GM19467 (cell line): ENCODE measurements at regions not wholly inside any gene's neighbourhood (a gene's known extent, or its start where the extent isn't known, plus 50 kb on each side); places are given as distances from the start of the nearest gene placed in this dataset.

Source experiments
- ATAC-seq: cut with Tn5 transposase; IDR thresholded peaks from one replicate; pipeline ENCODE4 v1.9.1; 2021; ENCODE audit warnings: mild to moderate bottlenecking, moderate library complexity; ENCODE audit not compliant: unreplicated experiment

DNA sequence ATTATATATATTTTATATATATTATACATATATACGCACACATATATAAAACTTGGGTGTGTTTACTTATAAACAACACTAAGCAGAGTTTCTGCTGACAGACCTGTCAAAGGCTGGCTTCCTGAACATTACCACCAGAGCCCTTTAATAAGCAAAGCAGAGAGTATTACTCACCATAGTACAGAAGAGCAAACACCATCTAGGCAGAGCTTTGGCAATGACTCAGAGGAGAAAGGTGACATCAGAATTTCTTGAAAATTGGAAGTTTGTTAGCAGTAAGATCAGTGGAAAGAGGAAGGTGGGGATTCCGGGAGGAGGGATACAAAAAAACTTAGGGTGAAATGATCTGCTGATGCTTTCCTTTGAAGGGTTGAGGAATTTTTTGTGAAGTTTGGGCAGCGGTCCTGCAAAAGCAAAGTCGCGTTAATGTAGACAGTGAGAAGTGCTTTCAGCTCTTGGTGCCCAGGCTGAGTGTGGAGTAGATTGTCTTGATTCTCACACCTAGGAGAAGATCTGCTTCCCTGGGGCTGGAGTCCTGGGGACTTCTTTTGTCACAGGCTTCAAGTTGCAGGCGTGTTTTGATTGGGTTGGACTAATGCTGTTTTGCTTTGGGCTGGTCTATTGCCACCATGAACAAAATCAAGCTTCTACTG is 109.6 kb upstream of the BACH2 start:
- no peak for ATAC-seq

DNA sequence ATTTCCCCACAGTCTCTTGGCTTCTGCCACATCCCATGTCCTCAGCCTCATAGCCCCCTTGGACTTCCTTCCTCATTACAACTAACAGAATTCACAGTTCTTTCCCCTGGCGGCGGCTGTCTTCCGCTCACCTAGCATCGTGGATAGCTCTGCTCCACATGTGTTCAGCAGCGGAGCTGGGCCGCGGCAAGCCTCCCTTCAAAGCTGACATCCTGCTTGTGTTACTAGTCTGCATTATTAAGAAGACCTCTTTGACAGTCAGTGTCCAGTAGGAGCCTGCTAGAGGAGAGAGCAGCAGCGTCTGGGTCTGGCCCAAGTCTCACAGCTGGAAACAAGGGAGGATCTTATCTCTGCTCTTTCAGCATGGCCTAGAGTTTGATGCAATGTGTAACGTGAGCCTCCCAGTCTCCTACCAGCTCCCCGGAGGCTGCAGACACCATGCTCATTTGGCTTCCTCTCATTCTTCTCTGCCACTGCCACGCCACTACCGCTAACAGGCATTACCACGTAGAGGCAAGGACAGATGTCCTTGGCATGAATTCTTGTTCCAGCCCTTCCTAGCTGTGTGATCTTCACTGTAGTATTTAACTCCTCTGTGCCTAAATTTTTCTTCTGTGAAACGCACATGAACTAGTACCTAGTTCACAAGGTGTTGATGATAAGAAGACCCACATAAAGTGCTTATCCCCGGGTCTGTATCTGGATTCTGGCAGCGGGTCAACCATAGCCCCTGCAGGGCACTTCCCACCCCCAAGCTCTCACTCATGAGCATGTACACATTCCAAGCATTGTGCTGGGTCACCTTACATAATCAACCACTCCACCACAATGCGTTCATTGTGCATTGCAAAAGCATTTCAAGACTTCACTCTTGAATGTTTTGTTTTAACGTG is 107.1 kb upstream of the BACH2 start:
- no peak for ATAC-seq

DNA sequence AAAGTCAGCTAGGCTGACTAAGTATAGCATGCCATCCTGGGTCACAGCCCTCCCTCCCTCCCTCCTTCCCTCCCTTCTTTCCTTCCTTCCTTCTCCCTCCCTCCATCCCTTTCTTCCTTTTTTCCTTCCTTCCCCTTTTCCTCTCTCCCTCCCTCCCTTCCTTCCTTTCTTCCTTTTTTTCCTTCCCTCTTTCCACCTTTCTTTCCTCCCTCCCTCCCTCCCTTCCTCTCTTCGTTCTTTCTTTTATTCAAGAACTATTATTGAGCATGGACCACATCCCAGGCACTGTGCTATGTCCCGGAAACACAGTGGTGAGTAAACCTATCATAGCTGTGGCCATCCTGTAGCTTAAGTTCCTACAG is 106.2 kb upstream of the BACH2 start:
- ATAC-seq = no peak

DNA sequence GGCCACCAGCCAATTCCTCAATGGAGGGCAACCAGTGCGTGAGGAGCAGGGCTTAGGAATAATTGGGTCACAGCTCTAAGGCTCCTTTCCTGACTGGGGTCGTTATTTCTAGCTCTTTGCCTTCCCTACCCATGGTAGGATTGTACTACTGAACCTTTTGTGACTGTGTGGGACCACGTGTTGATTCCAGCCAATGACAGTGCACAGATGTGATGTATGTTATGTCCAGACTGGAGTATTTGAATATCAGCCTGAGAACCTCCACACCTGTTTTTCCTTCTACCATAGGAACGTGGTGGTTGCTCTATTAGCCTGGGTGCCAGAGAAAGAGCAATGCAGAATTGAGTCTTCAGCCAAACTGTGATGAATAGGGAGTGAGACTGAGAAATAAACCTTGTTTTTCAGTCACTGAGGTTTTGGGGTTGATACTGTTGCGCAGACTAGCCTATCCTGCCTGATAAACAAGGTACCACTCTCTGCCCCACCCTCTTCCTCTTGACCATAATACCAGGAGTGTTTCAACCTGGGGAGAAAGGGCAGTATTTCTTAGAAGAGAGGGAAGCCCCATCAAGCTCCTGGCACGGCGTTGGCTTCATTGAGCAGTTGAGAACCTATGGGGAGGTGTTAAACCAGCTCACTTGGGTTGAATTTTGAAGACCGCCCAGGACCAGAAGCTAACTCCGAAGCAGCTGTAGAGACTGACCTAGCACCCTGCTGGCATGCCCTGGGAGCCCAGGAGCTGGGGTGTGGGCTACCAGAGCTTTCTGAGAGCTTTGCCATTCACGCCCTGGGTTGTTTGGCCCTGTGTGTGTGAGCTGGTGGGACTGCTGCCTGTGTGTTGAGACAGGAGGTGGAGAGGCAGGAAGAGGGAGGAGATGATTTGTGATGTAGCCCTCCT is 105.5 kb upstream of the BACH2 start:
- no peak for ATAC-seq

DNA sequence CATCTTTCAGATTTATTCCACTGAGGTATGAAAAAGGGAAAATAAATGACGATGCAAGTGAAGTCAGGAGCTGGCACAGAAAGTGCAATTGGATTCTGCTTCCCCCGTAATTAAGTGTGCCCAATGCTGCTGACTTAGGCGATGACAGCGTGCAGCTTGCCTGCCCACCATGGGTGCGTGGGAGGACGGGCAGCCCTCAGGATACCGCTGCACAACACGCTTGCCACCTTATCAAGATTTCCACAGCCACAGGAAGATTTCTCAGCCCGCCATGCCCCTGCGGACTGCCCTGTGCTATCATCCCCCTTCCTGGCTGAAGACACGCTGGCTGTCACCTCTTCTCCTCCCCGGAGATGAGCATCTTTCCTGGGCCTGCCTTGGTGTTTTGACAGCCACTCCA is 103.3 kb upstream of the BACH2 start:
- no peak for ATAC-seq

DNA sequence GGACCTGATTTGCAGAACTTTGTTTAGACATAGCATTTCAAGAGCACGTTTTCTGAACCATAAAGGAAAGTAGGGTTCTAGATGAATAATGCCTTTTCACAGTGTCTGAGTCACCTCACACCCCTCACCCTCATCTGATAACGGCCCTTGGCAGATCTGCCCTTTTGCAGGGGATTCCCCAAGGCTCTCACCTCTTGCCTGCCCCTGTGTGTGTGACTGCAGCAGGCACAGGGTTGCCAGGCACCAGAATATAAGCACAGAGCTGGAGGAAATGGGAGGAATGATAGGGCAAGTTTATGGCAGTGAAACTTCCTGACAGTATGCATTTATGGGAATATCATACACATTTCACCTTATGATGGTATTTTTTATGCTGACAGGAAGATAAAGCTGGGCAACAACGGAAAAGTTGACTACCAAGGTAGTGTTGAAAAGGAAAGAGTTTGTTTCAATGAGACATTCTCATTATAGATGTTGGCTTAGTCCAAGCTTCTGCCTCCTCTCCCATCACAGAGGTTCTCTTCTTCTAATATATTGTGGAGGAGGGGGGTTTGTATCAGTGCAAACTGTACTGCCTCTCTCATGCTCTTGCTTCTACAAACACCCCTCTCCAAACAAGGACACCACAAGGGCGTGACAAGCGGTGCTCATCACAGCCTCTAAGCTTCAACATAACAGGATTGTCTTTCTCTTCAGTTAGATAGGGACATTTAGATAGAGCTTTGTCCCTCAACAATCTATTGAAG is 101.5 kb upstream of the BACH2 start:
- ATAC-seq = no peak

DNA sequence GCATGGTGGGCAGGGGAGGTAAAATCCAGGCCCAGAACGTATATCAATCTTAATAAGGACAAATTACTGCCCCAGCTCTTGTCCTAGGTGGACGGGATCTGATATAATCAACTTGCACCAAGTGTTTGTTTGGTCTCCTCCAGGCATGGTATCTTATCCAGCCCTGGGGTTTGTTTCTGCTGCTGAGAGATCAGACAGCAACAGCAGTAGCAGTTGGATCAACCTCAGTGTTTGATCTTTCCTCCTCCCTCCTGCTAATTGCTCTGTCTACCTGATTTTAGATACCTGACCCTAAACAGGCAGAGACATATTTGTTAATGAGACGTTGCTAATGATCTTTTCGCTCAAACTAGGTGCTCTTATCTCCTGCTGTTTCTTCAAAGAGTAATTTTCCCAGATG is 100.4 kb upstream of the BACH2 start:
- no peak for ATAC-seq

DNA sequence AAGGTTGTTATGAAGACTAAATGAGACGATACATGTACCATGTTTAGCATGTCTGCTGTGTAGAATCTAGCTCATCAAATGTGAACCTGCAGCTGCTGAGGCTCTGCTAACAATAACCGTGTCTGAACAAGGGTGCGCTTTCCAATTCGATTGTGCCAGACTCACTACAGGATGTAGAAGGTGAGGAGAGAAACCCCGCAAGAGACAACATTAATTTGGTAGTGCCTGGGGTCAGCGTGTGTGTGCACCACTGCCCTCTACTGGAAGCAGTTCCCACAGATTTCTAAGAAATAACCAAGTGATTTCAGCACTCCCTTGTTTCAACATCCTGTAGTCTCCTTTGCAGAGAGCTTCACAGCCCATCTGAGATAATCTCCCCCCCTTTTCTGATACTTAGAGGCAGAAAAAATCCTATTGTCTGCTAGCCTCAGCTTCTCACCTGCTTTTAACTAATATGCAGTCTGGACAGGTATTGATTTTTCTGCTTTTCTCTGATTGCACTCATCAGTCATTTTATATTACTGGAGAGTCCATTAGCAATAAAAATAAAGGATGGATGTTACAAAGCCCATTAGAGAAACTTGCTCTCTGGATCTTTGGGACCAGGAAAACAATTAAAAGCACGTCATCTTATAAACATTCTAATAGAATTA is 96.7 kb upstream of the BACH2 start:
- no peak for ATAC-seq

DNA sequence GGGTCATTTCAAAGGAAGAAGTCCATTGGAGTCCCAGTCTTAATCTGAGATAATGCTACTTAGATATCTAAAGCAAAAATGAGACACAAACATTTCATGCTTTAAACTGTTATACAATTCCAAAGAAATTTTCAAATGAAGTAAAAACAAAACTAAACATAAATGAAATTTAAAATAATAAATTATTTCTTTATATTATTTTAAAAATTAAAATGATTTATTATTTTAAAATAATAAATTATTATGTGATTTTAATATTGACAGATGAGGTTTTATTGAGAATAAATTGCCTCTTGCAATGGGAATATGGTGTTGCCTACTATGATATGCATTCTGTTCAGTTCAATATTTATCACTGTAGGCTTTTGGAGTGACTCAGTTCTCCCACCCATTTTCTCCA is 93.7 kb upstream of the BACH2 start:
- no peak for ATAC-seq

DNA sequence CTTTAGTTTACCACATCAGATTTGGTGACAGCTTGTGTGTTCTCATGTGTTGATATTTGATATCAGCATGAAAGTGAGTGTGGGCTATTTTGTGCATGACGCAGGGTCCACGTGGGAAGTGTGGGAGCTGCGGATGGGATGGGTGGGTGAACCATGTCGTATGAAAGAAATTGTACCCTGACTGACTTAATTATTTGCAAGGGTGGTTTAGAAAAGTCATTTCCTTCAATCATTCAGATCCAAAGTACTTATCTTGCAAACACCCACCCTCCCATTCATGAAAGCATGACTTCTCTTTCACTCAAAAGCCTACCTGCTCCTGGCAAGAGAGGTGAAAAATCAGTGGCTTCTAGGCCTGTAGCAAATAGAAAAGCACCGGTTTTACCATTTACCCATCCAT is 91.8 kb upstream of the BACH2 start:
- no peak for ATAC-seq

DNA sequence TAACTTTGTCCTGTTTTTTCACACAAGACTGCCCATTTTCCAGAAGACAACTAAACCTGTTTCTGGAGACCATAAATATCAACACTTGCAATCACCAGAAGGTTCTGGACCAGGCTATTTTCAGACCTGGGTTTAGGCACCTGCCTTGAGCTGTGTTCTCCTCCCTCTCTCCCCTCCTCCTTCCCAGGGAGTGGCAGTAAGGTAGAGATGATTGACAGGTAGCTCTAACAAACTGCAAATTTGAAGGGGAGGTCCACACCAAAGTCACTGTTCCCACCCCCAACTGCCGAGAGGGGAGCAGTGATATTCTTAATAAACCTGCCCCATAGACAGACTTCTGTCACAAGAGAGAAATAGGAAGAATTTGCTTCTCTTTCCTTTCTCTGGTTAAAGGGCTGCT is 91.2 kb upstream of the BACH2 start:
- no peak for ATAC-seq

DNA sequence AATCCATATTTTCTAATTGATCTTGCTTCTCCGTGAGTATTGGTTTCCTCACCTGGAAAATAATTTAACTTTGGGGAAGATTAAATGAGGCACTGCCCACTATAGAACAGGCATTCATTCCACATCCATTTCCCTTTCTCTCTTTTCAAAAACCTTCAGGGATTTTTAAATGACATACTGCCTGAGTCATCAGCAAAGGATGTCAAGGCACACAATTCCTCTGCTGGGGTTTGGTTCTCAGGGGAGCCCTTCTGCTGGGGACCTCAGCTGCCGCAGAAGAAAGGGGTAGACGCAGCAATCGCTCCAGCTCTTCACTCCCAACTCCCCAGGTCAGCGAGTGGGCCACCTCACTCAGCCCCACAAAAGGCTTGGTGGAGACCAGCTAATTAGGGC is 90.7 kb upstream of the BACH2 start:
- no peak for ATAC-seq

DNA sequence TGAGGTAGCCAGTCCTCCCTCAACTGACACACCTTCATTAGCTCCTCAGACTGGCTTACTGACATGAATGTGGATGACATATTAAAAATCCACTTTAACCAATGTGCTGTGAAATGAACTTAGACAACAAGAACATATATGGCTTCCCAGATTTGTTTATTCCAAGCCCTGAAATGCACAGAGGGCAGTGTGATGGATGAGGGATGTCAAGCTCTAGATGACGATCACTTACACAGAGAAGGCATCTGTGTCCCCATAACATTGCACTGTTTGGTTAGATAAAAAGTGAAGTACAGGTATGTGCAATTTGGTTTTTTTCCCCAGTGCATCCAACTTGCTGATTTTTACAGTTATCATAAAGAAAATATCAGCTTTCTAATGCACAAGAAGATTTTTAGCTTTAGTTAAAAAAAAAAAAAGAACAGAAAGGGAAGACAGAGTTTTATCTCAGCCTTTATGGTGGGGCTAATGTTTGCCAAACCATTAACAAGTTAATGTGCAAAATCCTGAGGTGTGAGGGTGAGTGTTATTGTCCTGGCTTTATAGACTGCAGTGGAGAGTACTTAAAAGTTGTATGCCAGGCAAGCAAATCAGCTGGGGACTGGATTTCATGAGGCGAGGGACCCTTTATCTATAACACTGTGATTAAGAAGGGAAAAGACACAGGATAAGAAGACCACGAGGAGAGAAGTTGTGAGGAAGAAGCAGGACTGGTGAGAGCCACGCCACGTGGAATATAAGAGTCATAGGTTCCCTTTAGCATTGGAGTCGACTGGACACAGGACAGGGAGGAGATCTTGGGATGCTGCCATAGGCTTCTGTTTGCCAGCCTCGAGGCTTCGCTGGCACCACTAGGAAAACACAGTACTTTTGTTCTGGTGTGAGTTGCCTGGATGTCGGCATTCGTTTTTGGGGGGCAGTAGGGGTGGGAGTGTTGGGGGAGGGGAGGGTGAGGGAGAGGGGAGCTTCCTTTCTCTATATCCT is 90.0 kb upstream of the BACH2 start:
- no peak for ATAC-seq

DNA sequence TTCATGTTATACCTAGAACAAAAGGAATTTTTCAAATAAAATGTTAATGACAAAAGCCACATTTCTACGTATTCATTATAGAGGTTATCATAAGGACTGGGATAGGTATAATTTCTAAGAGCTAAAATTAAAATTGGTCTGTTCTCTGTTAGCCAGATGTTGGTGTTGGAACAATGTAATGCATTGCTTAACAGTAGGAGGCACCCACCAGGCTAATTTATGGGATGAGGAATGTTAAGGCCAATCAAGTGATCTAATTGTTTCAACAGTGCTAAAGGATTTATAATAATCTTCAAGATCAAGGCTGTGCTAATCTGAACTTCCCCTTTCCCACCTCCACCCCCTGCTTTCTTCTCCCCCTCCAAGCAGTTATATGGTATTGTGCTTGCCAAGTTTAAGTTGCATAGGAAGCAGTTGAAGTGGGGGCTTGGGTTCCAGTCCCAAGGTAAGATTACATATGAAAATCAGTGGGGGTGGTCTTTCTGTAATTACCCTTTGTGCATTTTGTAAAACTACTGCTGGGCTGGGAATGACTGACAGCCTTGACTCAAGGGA is 89.2 kb upstream of the BACH2 start:
- no peak for ATAC-seq

DNA sequence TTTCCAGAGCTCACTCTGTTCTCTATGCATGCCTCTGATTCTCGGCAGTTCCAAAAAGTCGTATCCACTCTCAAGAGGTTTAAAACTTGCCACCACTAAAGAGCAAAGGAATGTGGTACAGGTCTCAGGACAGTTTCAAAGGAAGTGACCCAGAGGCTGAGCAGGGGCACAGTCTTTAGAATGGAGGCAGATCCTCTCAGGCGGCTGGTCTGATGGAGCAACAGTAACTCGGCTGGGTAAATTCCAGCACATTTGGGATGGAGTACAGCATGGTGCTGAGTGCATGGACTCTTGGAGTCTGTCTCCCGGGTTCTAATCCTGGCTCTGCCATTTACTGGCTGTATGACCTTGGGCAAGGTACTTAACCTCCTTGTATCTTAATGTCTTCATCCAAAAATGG is 88.1 kb upstream of the BACH2 start:
- no peak for ATAC-seq

DNA sequence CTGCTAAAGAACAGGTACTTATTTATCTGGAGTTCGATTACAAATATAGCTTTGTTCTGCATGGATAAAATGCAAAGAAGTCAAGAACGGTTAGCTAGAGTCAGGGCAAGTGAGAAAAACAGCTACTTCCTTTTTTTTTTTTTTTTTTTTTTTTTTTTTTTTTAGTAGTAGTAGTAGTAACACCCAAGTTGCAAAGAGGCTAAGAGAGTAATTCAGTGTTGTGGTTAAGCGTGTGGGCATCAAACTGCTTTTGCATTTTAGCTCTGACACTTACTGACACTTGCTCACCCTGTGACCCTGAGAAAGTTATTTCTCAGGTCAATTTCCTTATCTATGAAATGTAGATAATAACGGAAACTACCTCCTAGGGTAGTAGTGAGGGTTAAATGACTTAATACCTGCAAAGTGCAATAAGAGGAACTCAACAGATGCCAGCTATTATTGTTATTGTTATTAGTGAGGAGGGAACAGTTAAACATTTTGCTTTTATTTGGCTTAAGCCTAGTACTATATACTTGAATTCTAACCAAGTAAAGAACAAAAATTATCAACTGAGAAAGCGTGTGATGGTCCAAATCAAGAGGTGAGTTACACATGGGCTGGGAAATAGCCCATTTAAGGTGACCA is 86.7 kb upstream of the BACH2 start:
- peak; percentile 75 for ATAC-seq

DNA sequence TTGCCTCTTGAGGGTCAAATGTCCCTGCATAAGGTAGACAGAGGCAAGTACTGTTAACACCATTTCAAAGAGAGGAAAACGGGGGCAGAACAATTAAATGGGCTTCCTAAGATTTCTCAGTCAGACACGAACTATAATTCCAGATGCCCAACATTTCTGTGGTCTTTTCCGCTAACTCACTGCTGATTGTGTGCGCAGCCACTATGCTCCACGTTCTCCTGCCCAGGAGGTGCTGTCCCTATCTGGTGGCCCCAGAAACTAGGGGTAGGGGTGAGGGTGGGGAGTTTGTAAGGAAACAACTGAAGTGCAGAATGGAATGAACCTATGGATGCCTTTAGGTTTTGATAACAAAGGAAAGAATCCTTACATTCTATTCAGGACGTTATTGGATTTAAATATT is 86.1 kb upstream of the BACH2 start:
- ATAC-seq = no peak

DNA sequence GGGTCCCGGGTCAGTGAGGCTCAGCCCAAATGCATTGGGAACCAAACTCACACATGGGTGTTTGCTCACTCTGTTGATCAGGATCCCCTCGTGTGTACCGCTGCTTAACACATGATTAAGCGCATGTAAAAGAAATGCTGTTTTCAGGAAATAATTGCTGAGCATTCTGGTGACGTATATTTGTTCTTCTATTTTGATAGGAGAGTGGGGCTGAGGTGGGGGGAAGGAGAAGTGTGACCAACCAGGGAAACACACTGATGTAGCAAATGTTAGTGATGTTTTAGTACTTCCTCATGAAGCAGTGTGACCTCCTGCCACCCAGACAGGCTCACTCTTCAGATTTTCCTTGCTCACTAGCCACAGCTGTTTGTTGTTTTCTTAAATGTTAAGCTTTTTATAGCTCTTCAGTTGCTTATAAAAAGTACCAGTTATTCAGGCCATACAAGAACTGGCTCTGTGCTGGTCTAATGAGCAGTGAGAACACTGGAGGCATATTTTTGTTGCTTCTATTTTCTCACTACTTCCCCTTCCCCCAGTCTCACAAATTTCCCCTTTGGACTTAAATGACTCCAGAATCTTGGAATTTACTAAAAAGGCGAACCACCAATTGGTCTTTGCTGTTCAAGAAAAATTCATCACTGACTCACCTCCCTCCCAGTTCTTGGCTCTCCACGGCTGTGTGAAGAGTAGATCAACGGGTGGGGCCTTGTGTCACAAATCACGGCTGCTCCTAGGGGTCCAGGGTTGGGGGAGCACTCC is 79.2 kb upstream of the BACH2 start:
- no peak for ATAC-seq
